Middle frontal gyrus (tissue), 1 donor: ENCODE measurements at regions not wholly inside any gene's neighbourhood (a gene's known extent, or its start where the extent isn't known, plus 50 kb on each side); places are given as distances from the start of the nearest gene placed in this dataset.

Source experiments
- DNase-seq: peaks from one replicate; pipeline ENCODE4 v3.0.0-alpha.2; 2015; ENCODE audit warnings: low spot score; ENCODE audit errors: extremely low spot score

DNA sequence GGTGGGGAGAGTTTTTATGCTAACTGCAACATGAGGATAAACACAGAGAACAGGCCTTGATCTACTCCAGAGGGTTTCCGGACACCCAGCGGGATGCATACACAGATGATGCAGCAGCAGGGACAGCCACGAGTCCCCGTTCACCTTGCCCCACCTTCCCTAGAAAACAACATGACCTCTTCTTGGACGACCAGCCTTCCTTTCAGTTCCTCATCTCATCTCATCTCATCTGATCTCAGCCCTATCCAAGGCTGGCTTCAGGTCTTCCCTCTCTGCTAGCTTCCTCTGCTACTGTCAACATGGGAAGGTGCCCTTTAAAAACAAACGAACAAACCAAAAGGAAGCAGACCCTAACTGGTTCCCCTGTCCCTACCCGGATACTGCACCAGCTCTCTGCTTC, 1356.2 kb downstream of the TBC1D22A start:
- no peak for DNase-seq

DNA sequence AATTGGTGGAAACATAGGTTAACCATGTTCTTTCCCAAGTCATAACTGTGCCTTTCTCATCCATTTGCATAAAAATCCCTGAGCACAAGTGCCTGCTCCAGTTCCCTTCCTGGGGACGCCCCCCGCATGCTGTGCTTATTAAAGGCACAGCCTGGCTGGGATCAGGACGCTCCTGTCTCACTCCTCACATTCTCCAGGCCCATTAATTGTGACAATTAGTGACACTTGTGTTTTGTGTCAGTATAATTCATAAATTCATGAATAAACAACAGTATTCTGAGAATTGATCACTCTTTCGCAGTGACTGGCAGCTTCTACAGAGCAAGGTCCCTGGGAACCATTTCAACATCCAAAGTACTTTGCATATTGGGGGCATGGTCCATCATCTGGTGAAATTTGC, 1354.4 kb downstream of the TBC1D22A start:
- no peak for DNase-seq

DNA sequence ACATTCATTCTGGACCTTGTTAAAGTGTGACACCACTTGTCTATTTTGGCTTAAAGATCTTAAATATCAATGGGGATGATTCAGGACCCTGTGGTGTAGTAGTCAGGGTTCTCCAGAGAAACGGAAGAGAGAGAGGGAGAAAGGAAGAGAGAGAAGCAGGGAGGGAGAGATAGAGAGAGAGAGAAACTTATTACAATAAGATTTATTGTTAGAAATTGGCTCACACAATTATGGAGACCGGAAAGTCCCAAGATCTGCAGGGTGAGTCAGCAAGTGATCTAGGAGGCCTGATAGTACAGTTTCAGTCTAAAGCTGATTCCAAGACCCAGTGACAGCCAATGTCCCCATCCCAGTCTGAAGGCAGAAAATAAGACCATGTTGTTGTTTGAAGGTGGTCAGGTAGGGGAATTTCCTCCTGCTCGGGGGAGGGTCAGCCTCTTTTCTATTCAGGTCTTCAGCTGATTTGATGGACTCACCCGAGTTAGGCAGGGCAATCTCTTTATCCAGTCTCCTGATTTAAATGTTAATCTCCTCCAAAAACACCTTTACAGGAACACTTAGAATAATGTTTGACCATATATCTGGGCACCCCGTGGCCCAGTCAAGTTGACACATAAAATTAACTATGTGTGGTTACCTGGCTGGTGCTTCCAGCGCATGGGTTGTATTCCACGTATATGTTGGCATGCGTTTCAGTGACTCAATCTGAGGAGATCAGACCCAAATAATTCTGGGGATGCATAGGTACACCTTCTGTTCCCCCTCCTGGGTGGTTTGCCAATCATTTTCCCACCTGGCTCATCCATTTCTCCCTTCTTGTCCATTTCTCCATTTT, 1350.5 kb downstream of the TBC1D22A start:
- no peak for DNase-seq

DNA sequence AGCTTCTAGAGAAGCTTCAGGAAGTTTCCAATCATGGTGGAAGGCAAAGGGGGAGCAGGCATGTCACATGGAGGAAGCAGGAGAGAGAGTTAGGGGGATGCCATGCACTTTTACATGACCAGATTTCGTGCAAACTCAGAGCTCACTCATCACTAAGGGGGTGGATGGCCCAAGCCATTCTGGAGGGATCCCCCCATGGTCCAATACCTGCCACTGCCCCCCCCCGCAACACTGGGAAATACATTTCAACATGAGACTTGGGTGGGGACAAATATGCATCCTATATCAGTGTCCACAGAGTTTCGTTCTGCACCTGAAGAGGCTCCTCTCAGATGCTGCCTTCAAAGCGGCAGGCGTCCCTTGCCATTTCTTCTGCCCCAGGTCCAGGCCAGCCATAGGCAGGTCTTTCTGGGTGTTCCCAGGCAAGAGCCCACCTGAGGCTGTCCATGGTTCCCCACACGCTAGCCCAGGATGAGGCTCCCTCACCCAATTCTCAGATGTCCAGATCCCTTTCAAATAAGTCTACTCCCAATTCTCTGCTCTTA, 1344.3 kb downstream of the TBC1D22A start:
- DNase-seq = no peak

DNA sequence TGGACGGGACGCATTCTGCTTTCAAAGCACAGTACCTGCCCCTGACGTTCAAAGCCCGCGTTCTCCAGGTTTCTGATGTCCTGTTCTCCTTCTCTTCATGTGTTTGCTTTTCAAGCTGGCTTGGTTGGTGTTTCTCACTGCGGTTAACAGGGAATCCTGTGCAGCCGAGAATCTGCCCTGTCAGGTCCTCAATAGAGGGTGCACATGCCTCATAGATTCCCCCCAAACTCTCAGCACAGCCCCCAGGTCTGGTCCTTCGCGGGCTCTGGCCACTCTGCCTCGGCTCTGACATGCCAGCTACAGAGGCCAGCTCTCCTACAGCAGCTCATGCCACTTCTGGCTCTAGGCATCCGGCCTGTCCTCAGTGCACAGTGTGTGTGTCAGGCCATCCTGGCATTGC, 1343.8 kb downstream of the TBC1D22A start:
- DNase-seq = no peak

DNA sequence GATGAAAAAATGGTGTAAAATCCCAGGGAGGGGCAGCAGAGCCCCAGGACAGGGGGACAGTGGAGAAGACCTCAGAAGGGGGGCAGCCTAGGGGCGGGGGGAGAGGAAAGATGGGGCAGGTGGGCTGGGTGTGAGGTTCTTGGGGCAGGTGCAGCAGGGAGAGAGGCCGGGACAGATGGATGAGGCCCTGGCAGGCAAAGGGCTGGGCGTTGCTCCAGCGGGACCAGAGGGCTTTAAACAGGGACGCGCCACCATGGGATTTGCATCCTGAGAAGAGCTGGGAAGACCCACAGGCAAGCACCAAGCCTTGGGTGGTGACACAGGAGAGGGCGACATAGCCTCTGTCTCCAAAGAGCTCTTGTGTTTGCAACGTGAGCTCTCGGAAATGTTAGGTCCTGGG, 1342.8 kb downstream of the TBC1D22A start:
- no peak for DNase-seq

DNA sequence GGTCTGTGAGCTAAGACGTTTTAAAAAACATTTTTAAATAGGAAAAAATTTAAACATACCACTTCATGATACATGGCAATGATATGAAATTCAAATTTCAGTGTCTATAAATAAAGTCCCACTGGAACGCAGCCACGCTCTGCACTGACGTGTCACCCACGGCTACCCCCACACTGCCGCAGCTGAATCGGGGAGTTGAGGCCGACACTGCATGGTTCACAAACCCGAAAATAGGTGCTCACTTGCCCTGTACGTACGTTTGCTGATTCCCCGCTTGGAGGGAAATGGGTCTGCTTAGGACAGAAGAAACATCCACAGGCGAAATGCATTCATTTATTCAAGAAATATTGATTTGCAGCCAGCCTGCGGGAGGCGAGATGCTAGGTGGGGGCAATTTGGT, 1342.3 kb downstream of the TBC1D22A start:
- DNase-seq = peak; percentile 8

DNA sequence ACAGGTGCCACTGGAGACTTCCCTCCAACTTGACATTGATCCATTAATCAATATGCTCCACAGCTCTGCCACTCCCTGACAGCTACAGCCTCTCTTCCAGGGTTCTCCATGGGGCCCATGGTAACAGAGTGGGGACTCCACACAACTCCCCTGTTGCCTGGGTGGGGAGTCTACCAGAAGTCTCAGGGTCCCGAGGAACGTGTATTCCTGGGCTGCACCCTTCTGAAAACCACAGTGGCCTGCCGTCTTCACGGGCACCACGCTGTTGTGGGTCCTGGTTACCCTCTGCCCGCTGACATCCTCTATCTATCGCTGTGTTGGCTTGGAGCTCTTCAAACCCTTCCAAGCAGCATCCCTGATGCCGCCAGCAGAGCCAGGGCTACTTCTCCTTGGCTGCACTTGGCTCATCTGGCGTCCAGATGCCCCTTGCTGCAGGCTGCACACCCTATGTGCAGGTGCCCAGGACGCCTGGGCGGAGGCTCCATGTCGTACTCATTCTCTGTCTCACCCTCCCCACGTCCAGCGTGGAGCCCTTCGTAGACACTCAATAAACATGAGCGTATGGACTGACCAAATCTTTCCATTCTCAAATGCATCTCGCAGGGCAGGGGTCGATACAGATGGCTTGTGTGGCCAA, 1341.8 kb downstream of the TBC1D22A start:
- DNase-seq = no peak

DNA sequence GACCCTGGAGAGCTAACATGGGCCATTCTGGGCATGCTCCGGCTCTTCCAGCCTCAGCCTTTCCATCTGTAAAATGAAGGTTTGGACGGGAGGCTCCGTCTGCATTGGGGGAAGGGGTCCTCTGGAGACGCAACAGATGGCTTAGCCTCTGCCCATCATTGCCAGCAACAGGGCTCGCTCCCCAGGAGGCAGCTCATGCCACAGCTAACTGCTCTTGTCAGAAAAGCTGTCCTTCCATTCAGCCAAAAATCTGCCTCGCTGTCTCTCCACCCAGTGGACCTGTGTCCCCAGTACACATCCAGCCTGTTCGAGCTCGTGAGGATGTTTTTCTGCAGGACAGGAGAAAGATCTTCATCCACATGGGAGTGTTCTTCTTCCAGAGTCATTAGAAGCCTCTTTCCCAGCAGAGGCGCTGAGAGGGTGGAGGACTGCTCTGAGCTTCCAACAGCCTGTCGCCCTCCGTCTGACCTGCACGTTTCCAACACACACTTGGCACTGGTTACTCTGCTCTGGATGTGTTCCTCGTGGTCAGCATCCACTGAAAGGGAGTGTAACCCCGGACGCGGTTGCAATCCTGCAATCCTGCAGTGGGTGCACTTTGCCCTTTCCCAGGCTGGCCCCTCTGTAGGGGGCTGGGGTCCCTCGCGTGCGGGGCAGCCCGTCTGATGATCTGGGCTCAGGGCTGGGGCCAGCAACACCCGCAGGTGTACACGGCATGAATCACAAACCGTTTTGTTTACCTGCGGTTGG, 1340.9 kb downstream of the TBC1D22A start:
- no peak for DNase-seq

DNA sequence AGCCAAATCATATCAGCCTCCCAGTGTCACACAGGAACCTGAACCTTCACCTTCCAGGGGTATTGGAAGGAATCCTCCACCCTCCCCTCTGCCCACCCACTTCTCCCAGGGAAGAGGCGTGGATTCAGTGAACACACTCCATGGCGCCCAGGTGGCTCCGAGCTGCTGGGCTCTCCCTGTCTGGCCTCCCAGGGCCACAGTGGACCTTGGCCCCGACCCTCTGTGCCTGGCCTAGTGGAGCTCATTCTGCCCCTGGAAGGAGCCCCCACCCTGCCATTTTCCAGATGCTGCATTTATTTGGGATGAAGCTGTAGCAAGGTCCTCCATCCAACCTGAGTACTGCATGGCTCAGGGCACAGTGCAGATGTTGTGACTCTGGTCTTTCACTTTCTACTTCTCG, 1340.1 kb downstream of the TBC1D22A start:
- DNase-seq = no peak

DNA sequence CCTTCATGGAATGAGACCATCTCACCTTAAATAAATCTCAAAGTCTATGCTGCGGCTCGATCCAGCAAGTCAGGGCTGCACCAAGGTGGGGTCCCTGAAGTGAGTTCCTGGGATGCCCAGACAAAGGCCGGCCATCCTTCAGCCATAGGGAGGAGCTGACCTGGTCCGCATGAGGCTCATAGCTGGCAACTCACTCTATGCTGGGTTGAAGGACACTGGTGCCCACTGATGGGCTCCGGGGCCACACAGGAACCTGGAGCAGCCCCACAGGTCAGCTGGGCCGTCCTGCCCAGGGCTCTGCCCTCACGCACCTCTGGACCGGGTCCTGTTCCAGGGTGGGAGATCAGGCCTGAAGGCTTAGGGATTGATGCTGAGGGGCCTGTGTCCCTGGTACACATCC, 1339.3 kb downstream of the TBC1D22A start:
- no peak for DNase-seq

DNA sequence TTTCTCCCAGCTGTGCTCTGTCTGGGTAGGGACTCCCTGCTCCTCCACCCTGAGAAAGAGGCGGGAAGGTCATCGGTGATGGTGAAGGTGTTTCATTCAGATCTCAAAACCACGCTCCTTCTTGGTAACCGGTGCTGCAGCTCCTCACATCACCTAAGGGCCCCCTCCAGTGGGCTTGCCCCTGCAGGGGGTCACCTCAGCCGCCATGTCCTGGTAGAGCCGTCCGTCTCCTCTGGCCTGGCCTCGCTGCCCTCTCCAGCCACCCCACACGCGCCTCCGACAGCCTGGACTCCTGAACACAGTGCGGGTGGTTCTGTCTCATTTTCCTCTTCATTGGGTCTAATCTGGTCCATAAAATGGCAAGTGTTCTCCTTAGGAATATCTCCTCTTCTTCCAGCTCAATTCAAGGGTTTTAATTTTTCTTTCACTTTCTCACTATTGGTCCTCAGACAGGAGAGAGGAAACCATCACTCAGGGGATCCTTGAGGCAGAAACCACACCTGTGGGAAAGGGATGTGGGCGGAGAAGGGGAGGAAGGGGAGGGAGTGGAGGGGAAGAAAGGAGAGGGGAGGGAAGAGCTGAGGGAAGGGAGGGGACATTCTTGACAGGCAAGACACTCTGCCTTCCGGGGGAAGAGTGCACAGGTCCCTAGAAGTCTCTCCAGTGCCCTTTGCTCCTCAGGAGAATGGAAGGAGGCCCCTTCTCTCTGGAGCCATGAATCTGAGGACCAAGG, 1338.4 kb downstream of the TBC1D22A start:
- DNase-seq = no peak

DNA sequence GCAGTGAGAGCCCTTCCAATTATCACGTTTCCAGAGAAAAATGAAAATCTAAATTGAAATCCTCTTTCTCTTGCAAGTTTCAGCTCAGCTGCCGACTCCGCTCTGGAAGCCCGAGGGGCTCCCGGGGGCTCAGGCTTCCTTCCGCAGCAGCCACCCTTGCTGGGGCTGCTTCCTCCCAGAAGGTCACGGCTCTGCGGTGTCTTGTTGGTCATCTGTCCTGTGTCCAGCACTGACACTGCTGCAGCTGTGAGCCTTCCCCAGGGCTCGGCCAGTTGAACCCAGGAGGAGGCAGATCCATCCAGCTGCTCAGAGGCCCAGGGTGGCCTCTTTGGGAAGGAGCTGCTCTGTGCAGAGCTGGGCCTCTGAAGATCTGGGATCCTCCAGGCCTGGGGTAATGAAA, 1337.2 kb downstream of the TBC1D22A start:
- no peak for DNase-seq

DNA sequence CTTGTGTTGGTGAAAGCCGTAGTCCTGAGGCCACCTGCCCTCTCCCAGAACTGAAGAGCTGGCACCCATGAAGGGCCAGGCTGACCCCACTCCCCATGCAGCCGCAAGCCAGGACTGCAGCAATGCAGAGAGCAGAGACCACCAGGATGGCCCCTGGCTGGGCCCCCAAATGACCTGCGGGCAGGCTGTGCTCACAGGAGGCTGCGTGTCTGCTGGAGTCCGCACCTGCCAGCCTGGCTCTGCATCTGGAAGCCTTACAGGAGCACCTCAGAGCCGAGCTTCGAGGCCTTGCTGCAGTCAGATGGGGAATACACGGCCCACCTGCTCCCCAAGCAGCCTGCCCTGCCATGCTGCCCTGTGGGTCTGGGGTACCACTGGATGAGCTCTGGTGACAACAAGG, 1336.8 kb downstream of the TBC1D22A start:
- DNase-seq = no peak

DNA sequence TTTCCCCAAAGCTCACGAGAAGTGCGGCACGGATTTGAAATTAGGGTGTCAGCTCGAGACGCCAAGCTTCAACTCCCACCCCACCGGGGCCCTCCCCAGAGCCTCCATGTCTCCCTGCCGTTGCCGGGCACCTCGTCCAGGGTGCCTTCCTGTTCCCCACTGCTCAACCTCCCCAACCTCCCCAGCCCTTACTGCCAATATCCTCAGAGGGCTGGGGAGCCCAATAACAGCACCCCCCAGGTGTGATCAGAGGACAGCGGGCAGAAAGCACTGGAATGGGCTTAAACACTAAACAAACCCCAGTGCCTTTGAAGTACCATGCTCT, 1336.4 kb downstream of the TBC1D22A start:
- no peak for DNase-seq

DNA sequence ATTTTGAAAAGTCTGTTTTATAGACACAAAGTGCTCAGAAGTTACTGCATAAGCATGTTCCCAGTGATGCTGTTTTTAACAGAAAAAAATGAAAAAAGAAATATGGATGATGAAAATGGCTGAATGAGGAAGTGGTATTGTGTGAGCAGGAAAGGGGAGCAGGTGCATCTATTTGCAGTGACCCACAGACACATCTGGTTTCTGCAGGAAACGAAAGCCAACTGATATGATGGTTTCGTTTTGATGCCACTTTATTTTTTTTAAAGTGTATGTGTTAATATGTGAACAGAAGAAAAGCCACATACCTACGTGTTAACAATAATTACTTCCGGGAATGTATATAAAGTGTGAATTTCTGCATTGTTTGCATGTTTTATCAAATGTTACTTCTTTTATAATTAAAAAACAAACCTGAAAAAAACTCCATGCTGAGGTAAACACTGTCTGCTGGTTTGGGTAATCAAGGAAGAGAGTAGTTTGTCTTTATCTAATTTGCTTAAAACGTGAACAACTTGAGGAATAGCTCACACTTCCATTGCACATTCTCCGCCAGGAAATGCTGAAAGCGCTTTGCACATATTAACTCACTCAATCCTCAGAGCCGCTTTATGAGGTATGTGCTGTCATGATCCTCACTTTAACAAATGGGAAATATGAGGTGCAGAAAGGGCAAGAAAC, 1335.9 kb downstream of the TBC1D22A start:
- no peak for DNase-seq

DNA sequence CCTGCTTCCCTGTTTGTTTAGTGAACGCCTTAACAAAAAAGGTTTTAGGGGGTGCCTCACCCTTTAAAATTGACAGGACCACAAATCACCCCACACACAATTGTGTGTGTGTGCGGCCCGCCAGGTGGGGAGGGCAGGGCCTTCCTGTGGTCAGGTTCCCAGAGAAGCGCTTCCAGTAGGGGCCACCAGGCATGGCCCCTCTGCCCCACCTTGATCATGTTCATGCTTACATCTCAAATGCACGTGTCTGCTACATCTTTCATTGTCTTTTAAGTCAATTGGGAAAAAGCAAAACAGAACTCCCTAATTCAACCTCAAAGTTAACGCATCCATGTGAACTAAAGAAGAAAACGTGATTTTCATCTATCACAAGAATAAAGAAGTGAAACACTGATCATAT, 1335.3 kb downstream of the TBC1D22A start:
- DNase-seq = no peak

DNA sequence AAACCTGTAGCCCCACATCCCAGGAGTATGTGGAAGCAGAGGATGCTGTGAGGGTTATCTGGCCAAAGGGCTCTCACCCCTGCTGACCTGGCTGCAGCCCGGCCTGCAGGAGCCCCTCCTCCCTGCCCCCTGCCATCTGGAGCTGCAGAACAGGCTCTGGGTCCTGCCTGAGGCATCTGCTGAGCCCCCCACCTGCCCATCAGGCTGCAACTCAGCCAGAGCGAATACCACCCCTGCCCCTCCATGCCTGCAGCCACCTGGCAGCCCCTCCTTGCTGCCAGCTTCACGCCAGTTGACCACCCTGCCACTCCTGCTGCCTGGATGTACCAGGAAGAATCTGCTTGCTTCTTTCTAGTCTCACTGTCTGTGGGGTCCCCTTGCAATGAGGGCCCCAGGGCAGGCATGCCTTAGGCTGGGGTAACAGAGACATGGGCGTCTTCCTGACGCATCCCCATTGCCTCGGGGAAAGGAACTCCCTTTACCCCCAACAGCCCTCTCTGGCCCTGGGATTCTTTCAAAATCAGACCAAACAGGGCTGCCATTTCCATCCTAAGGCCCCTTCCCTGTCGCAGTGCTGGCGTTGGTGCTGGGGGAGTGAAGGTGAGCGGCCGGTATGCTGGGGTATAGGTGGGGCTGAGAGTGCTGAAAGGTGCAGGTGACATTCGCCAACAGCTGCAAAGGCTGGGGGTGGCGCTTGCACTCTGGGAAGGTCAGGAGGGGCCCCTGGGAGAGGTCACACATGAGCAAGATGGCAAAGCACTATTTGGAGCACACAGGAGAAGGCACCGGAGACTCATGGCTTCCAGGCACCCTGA, 1334.6 kb downstream of the TBC1D22A start:
- no peak for DNase-seq

DNA sequence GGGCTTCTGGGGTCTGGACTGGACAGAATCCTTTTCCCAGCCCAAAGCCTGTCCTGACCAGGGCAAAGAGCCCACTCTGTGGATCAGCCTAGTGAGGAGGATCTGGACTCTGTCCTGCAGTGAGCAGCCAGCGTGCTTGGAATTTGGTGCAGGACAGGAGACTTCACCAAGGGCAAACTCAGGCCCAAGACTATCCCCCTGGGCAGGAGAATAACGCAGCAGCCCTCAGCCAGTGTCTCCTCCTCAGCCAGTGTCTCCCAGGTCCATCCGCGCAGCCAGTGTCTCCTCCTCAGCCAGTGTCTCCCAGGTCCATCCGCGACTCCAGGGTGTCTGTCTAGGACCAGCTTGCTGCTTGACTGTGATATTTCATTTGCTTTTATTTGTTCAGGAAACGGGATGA, 1334.0 kb downstream of the TBC1D22A start:
- DNase-seq = no peak

DNA sequence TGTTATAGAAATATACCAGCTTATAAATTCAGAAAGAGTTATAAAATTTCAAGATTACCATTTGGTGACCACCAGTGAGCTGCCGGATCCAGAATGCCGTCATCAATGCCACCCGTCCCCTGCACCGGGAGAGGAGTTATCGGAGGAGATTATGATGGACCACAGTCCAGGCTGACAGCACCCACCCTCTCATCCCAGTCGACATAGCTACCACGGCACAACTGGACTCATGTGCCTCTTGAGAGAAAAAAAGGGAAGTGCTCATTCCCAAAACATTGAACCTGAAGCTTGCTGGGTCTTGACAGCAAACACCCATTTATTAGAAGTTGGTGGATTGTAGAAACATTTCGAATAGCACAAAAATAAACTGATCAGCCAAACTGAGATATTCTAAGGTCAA, 1331.5 kb downstream of the TBC1D22A start:
- no peak for DNase-seq
